CD4-positive, CD25-positive, alpha-beta regulatory T cell (primary cell): ENCODE measurements at regions not wholly inside any gene's neighbourhood (a gene's known extent, or its start where the extent isn't known, plus 50 kb on each side); places are given as distances from the start of the nearest gene placed in this dataset.

ENCODE experiments used
- ATAC-seq, 2 donors: fragments of 150-1000 bp; cut with Tn5 transposase; one replicate each; pipeline ENCODE4 v1.10.0; 2021; ENCODE audit warnings: low read depth in 2 of 2, moderate number of reproducible peaks in 2 of 2, moderate library complexity in 1 of 2
- DNase-seq, 3 donors: peaks; one replicate each; pipeline versions ENCODE4 v3.0.0 to v3.0.0-alpha.2; 2012 to 2022; ENCODE audit warnings: mixed read lengths in 1 of 3
- H3K27ac ChIP-seq: one replicate; pipeline ENCODE4 v1.7.0; 2013; ENCODE audit warnings: mild to moderate bottlenecking, low read length; ENCODE audit not compliant: insufficient read depth, poor library complexity, severe bottlenecking
- H3K27me3 ChIP-seq: one replicate; pipeline ENCODE4 v1.7.0; 2013; ENCODE audit warnings: low read length; ENCODE audit not compliant: control insufficient read depth, insufficient read depth
- H3K36me3 ChIP-seq: one replicate; pipeline ENCODE4 v1.7.0; 2013; ENCODE audit warnings: mild to moderate bottlenecking, low read length, moderate library complexity; ENCODE audit not compliant: control insufficient read depth, insufficient read depth
- H3K4me1 ChIP-seq: 2 replicates; pipeline ENCODE4 v1.7.0; 2013; ENCODE audit warnings: mild to moderate bottlenecking, low read length; ENCODE audit not compliant: insufficient read depth, control insufficient read depth, poor library complexity, severe bottlenecking
- H3K4me3 ChIP-seq: one replicate; pipeline ENCODE4 v1.7.0; 2013; ENCODE audit warnings: low read depth, mild to moderate bottlenecking, low read length, moderate library complexity
- H3K9me3 ChIP-seq, 2 experiments: 1 replicate in 1 of 2; 2 replicates in 1 of 2; pipeline ENCODE4 v1.7.0; 2013; ENCODE audit warnings: low read length in 2 of 2, mild to moderate bottlenecking in 1 of 2, moderate library complexity in 1 of 2; ENCODE audit not compliant: control insufficient read depth in 2 of 2
- H3K27ac Mint-ChIP-seq, 3 donors: one replicate each; pipeline ENCODE4 v1.8.0; 2020 to 2022; ENCODE audit warnings: mild to moderate bottlenecking in 3 of 3, mixed read lengths in 3 of 3, moderate library complexity in 2 of 3
- H3K27me3 Mint-ChIP-seq: one replicate; pipeline ENCODE4 v1.8.0; 2022; ENCODE audit warnings: mild to moderate bottlenecking, mixed read lengths
- H3K36me3 Mint-ChIP-seq: one replicate; pipeline ENCODE4 v1.8.0; 2020; ENCODE audit warnings: mixed read lengths
- H3K4me1 Mint-ChIP-seq, 4 donors: one replicate each; pipeline ENCODE4 v1.8.0; 2020 to 2022; ENCODE audit warnings: mixed read lengths in 4 of 4, mild to moderate bottlenecking in 1 of 4
- H3K4me3 Mint-ChIP-seq, 4 donors: one replicate each; pipeline ENCODE4 v1.8.0; 2020 to 2022; ENCODE audit warnings: mild to moderate bottlenecking in 4 of 4, mixed read lengths in 4 of 4, moderate library complexity in 3 of 4
- H3K9me3 Mint-ChIP-seq, 7 donors: one replicate each; pipeline ENCODE4 v1.8.0; 2020 to 2022; ENCODE audit warnings: mixed read lengths in 7 of 7, mild to moderate bottlenecking in 3 of 7, moderate library complexity in 2 of 7

DNA sequence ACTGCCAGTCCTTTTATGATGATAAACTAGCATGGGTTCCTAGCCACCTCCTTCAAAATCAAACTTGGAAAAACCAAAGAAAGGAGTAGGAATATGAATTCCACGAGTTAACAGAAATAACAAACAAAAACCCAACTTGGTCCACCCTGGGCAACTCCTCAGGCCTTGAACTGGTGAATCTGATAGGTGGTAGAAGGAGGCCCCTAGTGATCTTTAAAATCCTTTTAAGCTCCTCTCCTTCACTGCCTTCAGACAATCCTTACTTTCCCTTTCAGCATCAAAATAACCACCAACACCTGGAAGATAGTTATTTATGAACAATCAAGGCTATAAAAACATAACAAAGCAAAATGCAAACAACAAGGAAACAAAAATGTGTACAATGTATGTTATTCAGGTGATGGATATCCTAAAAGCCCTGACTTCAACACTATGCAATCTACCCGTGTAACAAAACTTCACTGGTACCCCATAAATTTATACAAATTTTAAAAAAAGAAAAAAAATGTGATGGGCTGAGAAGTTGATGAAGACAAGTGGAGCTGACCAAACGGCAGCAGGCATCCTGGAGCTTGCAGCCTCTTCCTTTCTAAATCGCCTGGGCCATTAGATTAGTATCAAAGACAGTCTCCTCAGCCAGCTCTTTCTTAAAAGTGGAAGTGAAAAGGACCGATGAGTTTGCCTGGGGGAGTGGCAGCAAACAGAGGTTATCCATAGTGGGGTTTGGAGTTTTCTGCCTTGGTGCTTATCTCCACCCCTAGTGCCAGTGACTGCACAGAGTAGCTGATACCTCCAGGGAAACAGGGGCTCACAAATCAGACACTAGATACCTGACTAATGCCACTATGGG lies 179.6 kb downstream of the TMA16 start:
- H3K27me3 ChIP-seq: no peaks in the 10 kb centered on the region
- H3K9me3 Mint-ChIP-seq: peaks cover 0 to 4% (median 0%) of the 10 kb centered on the region in 7 donors
- H3K27ac Mint-ChIP-seq: peak overlapping the region in 1 of 3 donors; percentile 46
- no peak overlapping the region for H3K27ac ChIP-seq
- H3K4me1 Mint-ChIP-seq: peaks cover 6 to 44% (median 11%) of the 10 kb centered on the region in 4 donors
- peaks cover 5% of the 10 kb centered on the region for H3K27me3 Mint-ChIP-seq
- H3K4me1 ChIP-seq: no peaks in the 10 kb centered on the region
- no peaks in the 10 kb centered on the region for H3K9me3 ChIP-seq
- DNase-seq (no peak), ATAC-seq (no peak)
- no peaks in the 10 kb centered on the region for H3K36me3 Mint-ChIP-seq
- H3K4me3 ChIP-seq: no peak overlapping the region
- no peaks in the 10 kb centered on the region for H3K36me3 ChIP-seq
- peak overlapping the region in 1 of 4 donors; percentile 38 for H3K4me3 Mint-ChIP-seq

DNA sequence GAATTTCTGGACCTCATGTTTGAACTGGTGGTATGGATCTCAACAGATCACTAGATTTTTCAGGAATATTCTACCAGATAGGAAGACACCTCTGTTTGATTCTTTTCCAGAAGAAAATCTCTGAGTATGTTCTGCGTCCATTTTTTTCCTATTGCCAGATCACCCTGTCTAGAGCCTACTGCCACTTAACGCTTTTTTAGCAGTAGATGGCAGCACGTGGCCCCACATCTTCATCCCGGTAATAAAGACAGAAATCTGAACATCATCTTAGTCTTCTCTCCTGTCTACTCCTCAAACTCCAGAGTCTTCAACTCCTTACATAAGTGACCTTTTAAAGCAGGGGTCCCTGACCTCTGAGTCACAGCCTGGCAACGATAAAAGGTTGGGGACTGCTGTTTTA lies 184.7 kb downstream of the TMA16 start:
- peaks cover 5% of the 10 kb centered on the region for H3K27me3 Mint-ChIP-seq

GRCh38 chr4:163680386-163681098 lies 186.1 kb downstream of the TMA16 start:
- ATAC-seq: no peak
- H3K36me3 ChIP-seq: no peaks in the 10 kb centered on the region
- Mint-ChIP-seq H3K36me3 (no peaks in the 10 kb centered on the region), H3K4me1 (peaks cover 0 to 19% (median 0%) of the 10 kb centered on the region in 4 donors), H3K27ac (peak overlapping the region in 1 of 3 donors; percentile 32), H3K27me3 (peaks cover 5% of the 10 kb centered on the region), H3K9me3 (no peaks in the 10 kb centered on the region), H3K4me3 (no peak overlapping the region)
- no peak overlapping the region for H3K27ac ChIP-seq
- no peak overlapping the region for H3K4me3 ChIP-seq
- DNase-seq: no peak
- no peaks in the 10 kb centered on the region for H3K27me3 ChIP-seq
- H3K4me1 ChIP-seq: no peaks in the 10 kb centered on the region
- no peaks in the 10 kb centered on the region for H3K9me3 ChIP-seq

More for the DNA sequence above, 184.7 kb downstream of the TMA16 start:
- H3K36me3 Mint-ChIP-seq: no peaks in the 10 kb centered on the region
- no peaks in the 10 kb centered on the region for H3K9me3 Mint-ChIP-seq
- no peak for ATAC-seq
- H3K4me3 Mint-ChIP-seq: no peak overlapping the region
- Histone ChIP-seq H3K4me1 (no peaks in the 10 kb centered on the region), H3K9me3 (no peaks in the 10 kb centered on the region), H3K36me3 (no peaks in the 10 kb centered on the region), H3K4me3 (no peak overlapping the region), H3K27ac (no peak overlapping the region), H3K27me3 (no peaks in the 10 kb centered on the region)
- peaks cover 0 to 19% (median 0%) of the 10 kb centered on the region in 4 donors for H3K4me1 Mint-ChIP-seq
- peak in 1 of 3 donors; percentile 2 for DNase-seq
- peak overlapping the region in 1 of 3 donors; percentile 36 for H3K27ac Mint-ChIP-seq

GRCh38 chr4:163681208-163681821 lies 186.8 kb downstream of the TMA16 start:
- DNase-seq: peak; percentile 9 to 70 (median 69)
- H3K27me3 Mint-ChIP-seq: peaks cover 5% of the 10 kb centered on the region

DNA sequence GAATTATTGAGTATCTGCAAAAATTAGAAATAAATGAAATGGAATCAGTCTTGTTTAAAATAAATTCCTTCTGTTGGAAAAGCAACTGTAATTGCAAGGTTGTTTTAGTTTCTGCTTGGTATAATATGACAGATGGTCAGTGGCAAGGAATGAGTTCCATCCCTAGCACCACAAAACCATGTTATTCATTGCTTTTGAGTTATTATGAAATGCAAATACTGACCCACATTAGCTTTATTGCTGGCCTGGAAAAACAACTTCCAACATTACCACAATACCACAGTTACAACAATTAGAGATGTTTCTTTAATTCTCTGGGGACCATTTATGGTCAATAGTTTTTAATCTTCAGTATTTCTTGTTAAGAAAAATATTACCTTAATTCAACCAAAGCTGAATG lies 194.4 kb downstream of the TMA16 start:
- H3K9me3 ChIP-seq: no peaks in the 10 kb centered on the region
- ATAC-seq (no peak), DNase-seq (no peak)
- H3K27ac ChIP-seq: no peak overlapping the region
- Mint-ChIP-seq H3K27ac (no peak overlapping the region), H3K4me3 (no peak overlapping the region), H3K4me1 (no peaks in the 10 kb centered on the region), H3K36me3 (no peaks in the 10 kb centered on the region), H3K9me3 (no peaks in the 10 kb centered on the region), H3K27me3 (peaks cover 7% of the 10 kb centered on the region)
- H3K36me3 ChIP-seq: no peaks in the 10 kb centered on the region
- H3K4me3 ChIP-seq: no peak overlapping the region
- H3K27me3 ChIP-seq: peaks cover 2% of the 10 kb centered on the region
- no peaks in the 10 kb centered on the region for H3K4me1 ChIP-seq

More at GRCh38 chr4:163681208-163681821, 186.8 kb downstream of the TMA16 start:
- Mint-ChIP-seq H3K4me1 (peaks cover 0 to 19% (median 0%) of the 10 kb centered on the region in 4 donors), H3K27ac (no peak overlapping the region), H3K9me3 (no peaks in the 10 kb centered on the region), H3K4me3 (no peak overlapping the region), H3K36me3 (no peaks in the 10 kb centered on the region)
- Histone ChIP-seq H3K4me3 (no peak overlapping the region), H3K36me3 (no peaks in the 10 kb centered on the region), H3K4me1 (no peaks in the 10 kb centered on the region), H3K27me3 (peaks cover 2% of the 10 kb centered on the region), H3K27ac (no peak overlapping the region), H3K9me3 (no peaks in the 10 kb centered on the region)
- peak; percentile 62 to 63 for ATAC-seq

DNA sequence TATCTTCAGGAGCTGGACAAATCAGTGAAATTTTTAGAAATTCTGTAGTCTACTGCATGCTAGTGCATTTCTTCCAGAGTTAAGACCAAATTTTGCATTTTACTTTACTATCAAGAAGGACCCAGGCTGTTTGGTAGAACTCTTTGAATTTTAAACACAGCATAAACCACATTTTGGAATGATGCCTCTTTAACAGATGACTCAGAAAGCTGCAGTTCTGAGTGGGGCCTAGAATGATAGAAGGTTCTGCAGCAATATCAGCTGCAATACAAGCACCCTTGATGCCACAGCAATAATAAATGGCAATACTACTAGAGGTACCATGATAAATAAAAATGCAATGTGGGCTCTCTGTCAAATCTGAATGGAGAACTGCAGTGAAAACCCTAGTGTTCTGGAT lies 198.7 kb downstream of the TMA16 start:
- H3K36me3 Mint-ChIP-seq: no peaks in the 10 kb centered on the region
- no peak overlapping the region for H3K4me3 ChIP-seq
- H3K36me3 ChIP-seq: no peaks in the 10 kb centered on the region
- peaks cover 5% of the 10 kb centered on the region for H3K27me3 Mint-ChIP-seq
- H3K27ac ChIP-seq: no peak overlapping the region
- H3K4me1 Mint-ChIP-seq: no peaks in the 10 kb centered on the region
- ATAC-seq (no peak), DNase-seq (no peak)
- H3K4me1 ChIP-seq: no peaks in the 10 kb centered on the region
- H3K4me3 Mint-ChIP-seq: no peak overlapping the region
- H3K9me3 ChIP-seq: no peaks in the 10 kb centered on the region
- H3K9me3 Mint-ChIP-seq: peaks cover 0 to 5% (median 0%) of the 10 kb centered on the region in 7 donors
- peaks cover 6% of the 10 kb centered on the region for H3K27me3 ChIP-seq
- no peak overlapping the region for H3K27ac Mint-ChIP-seq

- no peak overlapping the region for H3K27ac Mint-ChIP-seq
- H3K9me3 Mint-ChIP-seq: peaks cover 0 to 5% (median 0%) of the 10 kb centered on the region in 7 donors
- no peak for ATAC-seq
- H3K36me3 Mint-ChIP-seq: no peaks in the 10 kb centered on the region
- no peaks in the 10 kb centered on the region for H3K36me3 ChIP-seq
- no peaks in the 10 kb centered on the region for H3K4me1 Mint-ChIP-seq
- H3K27ac ChIP-seq: no peak overlapping the region
- no peaks in the 10 kb centered on the region for H3K4me1 ChIP-seq
- H3K27me3 ChIP-seq: peaks cover 6% of the 10 kb centered on the region
- H3K4me3 Mint-ChIP-seq: no peak overlapping the region
- H3K27me3 Mint-ChIP-seq: peaks cover 7% of the 10 kb centered on the region
- DNase-seq: no peak
- H3K4me3 ChIP-seq: no peak overlapping the region
- no peaks in the 10 kb centered on the region for H3K9me3 ChIP-seq
Observed at GRCh38 chr4:163693776-163694175, 199.3 kb downstream of the TMA16 start.
